PC-9 (cell line): ENCODE measurements at regions not wholly inside any gene's neighbourhood (a gene's known extent, or its start where the extent isn't known, plus 50 kb on each side); places are given as distances from the start of the nearest gene placed in this dataset.

Experiments used
- CTCF ChIP-seq: fragments of 200-600 bp; sonication (generic); conservative IDR thresholded peaks from 2 replicates; pipeline ENCODE4 v1.6.1; 2017; ENCODE audit warnings: mixed run types, antibody characterized with exemption, mild to moderate bottlenecking, moderate library complexity
- EZH2 ChIP-seq: fragments of 200-600 bp; sonication (generic); IDR thresholded peaks from 2 replicates; pipeline ENCODE4 v1.8.0; 2017; ENCODE audit warnings: antibody characterized with exemption, low read depth

DNA sequence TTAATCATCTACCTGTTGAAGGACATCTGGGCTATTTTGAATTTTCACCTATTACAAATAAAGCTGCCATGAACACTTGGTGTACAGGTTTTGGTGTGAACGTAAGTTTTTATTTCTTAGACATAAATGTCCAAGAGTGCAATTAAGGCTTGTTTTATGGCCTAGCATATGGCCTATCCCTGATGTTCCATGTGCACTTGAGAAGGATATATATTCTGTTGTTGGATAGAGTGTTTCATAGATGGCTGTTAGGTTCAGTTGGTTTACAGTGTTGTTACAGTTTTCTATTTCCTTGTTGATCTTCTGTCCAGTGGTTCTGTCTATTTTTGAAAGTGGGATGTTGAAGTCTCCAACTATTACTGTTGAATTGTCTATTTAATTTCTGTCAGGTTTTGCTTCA, 61.2 kb upstream of the NFASC start:
- TF ChIP-seq EZH2 (no peak), CTCF (no peak)
